Neural cell (in vitro differentiated cells): ENCODE measurements at regions not wholly inside any gene's neighbourhood (a gene's known extent, or its start where the extent isn't known, plus 50 kb on each side); places are given as distances from the start of the nearest gene placed in this dataset.

Experiments used
- H2AFZ ChIP-seq: fragments of 200-600, 300-800 bp; sonication (generic), shearing (Covaris generic); 2 replicates; pipeline ENCODE4 v1.6.0; 2014; ENCODE audit warnings: low read depth, mild to moderate bottlenecking, antibody characterized with exemption, low read length, moderate library complexity
- H3F3A ChIP-seq: fragments of 200-600 bp; shearing (Covaris generic); 2 replicates; pipeline ENCODE4 v1.6.1; 2016; ENCODE audit warnings: mild to moderate bottlenecking, moderate library complexity, mixed read lengths, antibody characterized with exemption, low read length; ENCODE audit not compliant: insufficient read depth, poor library complexity, severe bottlenecking
- H3K27ac ChIP-seq: fragments of 200-600, 300-800 bp; sonication (generic), shearing (Covaris generic); 2 replicates; pipeline ENCODE4 v1.5.1; 2014; ENCODE audit warnings: mild to moderate bottlenecking, low read length, moderate library complexity
- H3K27me3 ChIP-seq: fragments of 300-800, 200-600 bp; sonication (generic), shearing (Covaris generic); 2 replicates; pipeline ENCODE4 v1.6.0; 2014; ENCODE audit warnings: mild to moderate bottlenecking, low read depth, low read length, moderate library complexity; ENCODE audit not compliant: insufficient read depth
- H3K36me3 ChIP-seq: fragments of 300-800, 200-600 bp; sonication (generic), shearing (Covaris generic); 2 replicates; pipeline ENCODE4 v1.5.1; 2014; ENCODE audit warnings: mild to moderate bottlenecking, antibody characterized with exemption, low read length, moderate library complexity; ENCODE audit not compliant: insufficient read depth
- H3K4me2 ChIP-seq: fragments of 300-800, 200-600 bp; sonication (generic), shearing (Covaris generic); 2 replicates; pipeline ENCODE4 v1.6.0; 2014; ENCODE audit warnings: mild to moderate bottlenecking, low read length
- H3K4me3 ChIP-seq: fragments of 300-800, 200-600 bp; sonication (generic), shearing (Covaris generic); 2 replicates; pipeline ENCODE4 v1.5.1; 2014; ENCODE audit warnings: mild to moderate bottlenecking, low read length, moderate library complexity
- H3K79me2 ChIP-seq: fragments of 200-600 bp; shearing (Covaris generic); replicated peaks from 2 replicates; pipeline ENCODE4 v1.6.0; 2014; ENCODE audit warnings: mild to moderate bottlenecking, low read length, moderate library complexity; ENCODE audit not compliant: insufficient read depth
- H3K9ac ChIP-seq: fragments of 300-800, 200-600 bp; sonication (generic), shearing (Covaris generic); 2 replicates; pipeline ENCODE4 v1.6.1; 2016; ENCODE audit warnings: mild to moderate bottlenecking, low read length, mixed read lengths
- H3K9me2 ChIP-seq: fragments of 200-600 bp; shearing (Covaris generic); 2 replicates; pipeline ENCODE4 v1.6.1; 2016; ENCODE audit warnings: mild to moderate bottlenecking, low read length, mixed read lengths; ENCODE audit not compliant: insufficient read depth
- H3K9me3 ChIP-seq: fragments of 200-600, 300-800 bp; sonication (generic), shearing (Covaris generic); 2 replicates; pipeline ENCODE4 v1.6.1; 2016; ENCODE audit warnings: mild to moderate bottlenecking, mixed run types, low read length, moderate library complexity, mixed read lengths
- H4K20me1 ChIP-seq: fragments of 200-600 bp; shearing (Covaris generic); 2 replicates; pipeline ENCODE4 v1.6.1; 2016; ENCODE audit warnings: mild to moderate bottlenecking, mixed run types; ENCODE audit not compliant: insufficient read depth
- CTCF ChIP-seq: fragments of 450-650 bp; IDR thresholded peaks from 2 replicates; pipeline ENCODE4 v1.5.1; 2014; ENCODE audit warnings: antibody characterized with exemption, mild to moderate bottlenecking, moderate library complexity; ENCODE audit not compliant: poor library complexity, severe bottlenecking
- EP300 ChIP-seq: fragments of 450-650 bp; conservative IDR thresholded peaks from 2 replicates; pipeline ENCODE4 v1.6.1; 2014; ENCODE audit warnings: antibody characterized with exemption, mild to moderate bottlenecking, moderate library complexity; ENCODE audit not compliant: poor library complexity, severe bottlenecking
- EZH2 ChIP-seq: fragments of 200-600, 300-800 bp; shearing (Covaris generic), sonication (generic); IDR thresholded peaks from 2 replicates; pipeline ENCODE4 v1.6.1; 2014; ENCODE audit warnings: antibody characterized with exemption, low read length, borderline replicate concordance, mild to moderate bottlenecking; ENCODE audit not compliant: insufficient read depth, poor library complexity, severe bottlenecking
- MXI1 ChIP-seq: fragments of 450-650 bp; conservative IDR thresholded peaks from 2 replicates; pipeline ENCODE4 v1.6.1; 2014; ENCODE audit warnings: antibody characterized with exemption, mild to moderate bottlenecking; ENCODE audit not compliant: poor library complexity, severe bottlenecking
- POLR2AphosphoS5 ChIP-seq: IDR thresholded peaks from 2 replicates; pipeline ENCODE4 v1.6.1; 2012
- RAD21 ChIP-seq: fragments of 450-650 bp; conservative IDR thresholded peaks from 2 replicates; pipeline ENCODE4 v1.6.1; 2014; ENCODE audit warnings: antibody characterized with exemption, mild to moderate bottlenecking, moderate library complexity
- SMC3 ChIP-seq: fragments of 450-650 bp; conservative IDR thresholded peaks from 2 replicates; pipeline ENCODE4 v1.6.1; 2014; ENCODE audit warnings: antibody characterized with exemption, mild to moderate bottlenecking, moderate library complexity; ENCODE audit not compliant: poor library complexity
- TAF1 ChIP-seq: IDR thresholded peaks from 2 replicates; pipeline ENCODE4 v1.6.1; 2012; ENCODE audit warnings: low read depth
- TF ChIP-seq, protein P1 (sequence below): IDR thresholded peaks from 2 replicates; pipeline ENCODE4 v1.6.1; 2012; ENCODE audit warnings: borderline replicate concordance

DNA sequence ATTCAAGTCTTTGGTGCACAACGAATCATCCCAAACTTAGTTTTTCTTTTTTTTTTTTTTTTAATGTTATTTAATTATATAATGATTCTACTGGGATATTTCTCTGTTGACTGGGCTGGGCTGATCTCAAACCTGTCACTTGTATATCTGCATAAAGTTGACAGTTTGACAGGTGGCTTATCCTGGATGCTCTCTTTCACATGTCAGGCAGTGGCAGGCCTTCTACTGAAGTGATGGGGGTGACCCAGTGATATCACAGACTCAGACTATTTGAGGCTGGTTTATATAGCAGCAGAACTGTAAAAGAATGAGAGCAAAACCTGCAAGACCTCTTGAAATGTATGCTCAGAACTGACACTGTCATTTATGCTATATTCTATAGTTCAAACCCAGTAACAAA lies 1813.5 kb upstream of the CDH6 start:
- H3K27me3 ChIP-seq, result no peaks in the 10 kb centered on the region
- no peaks in the 10 kb centered on the region for H3K9me3 ChIP-seq
- no peaks in the 10 kb centered on the region for H3K79me2 ChIP-seq
- H4K20me1 ChIP-seq, result no peaks in the 10 kb centered on the region
- H3K9ac ChIP-seq, result no peak overlapping the region
- H3K4me3 ChIP-seq, result no peak overlapping the region
- H3K4me2 ChIP-seq, result no peak overlapping the region
- H3K27ac ChIP-seq, result no peak overlapping the region
- no peak overlapping the region for H2AFZ ChIP-seq
- H3F3A ChIP-seq, result no peaks in the 10 kb centered on the region
- no peaks in the 10 kb centered on the region for H3K36me3 ChIP-seq
- TF ChIP-seq POLR2AphosphoS5 (peak; percentile 65), TAF1 (no peak), EP300 (peak; percentile 89)
- no peaks in the 10 kb centered on the region for H3K9me2 ChIP-seq

- TF ChIP-seq CTCF (no peak), SMC3 (no peak), TAF1 (no peak)
- no peak overlapping the region for H2AFZ ChIP-seq
- H3K27ac ChIP-seq, result no peak overlapping the region
- no peaks in the 10 kb centered on the region for H3K27me3 ChIP-seq
- H3K9me2 ChIP-seq, result no peaks in the 10 kb centered on the region
- no peak overlapping the region for H3K4me3 ChIP-seq
- H4K20me1 ChIP-seq, result no peaks in the 10 kb centered on the region
- H3K36me3 ChIP-seq, result no peaks in the 10 kb centered on the region
- no peak overlapping the region for H3K4me2 ChIP-seq
- no peaks in the 10 kb centered on the region for H3K9me3 ChIP-seq
- no peak overlapping the region for H3K9ac ChIP-seq
- H3K79me2 ChIP-seq, result no peaks in the 10 kb centered on the region
- H3F3A ChIP-seq, result no peaks in the 10 kb centered on the region
Observed at GRCh38 chr5:29379619-29380018, 1813.9 kb upstream of the CDH6 start.

- Histone ChIP-seq H3K9ac (no peak overlapping the region), H2AFZ (no peak overlapping the region), H3K36me3 (no peaks in the 10 kb centered on the region), H3K27ac (no peak overlapping the region), H3K9me2 (no peaks in the 10 kb centered on the region), H3K27me3 (no peaks in the 10 kb centered on the region), H4K20me1 (no peaks in the 10 kb centered on the region), H3K4me3 (no peak overlapping the region), H3K79me2 (no peaks in the 10 kb centered on the region), H3K4me2 (no peak overlapping the region), H3K9me3 (no peaks in the 10 kb centered on the region), H3F3A (no peaks in the 10 kb centered on the region)
- TF ChIP-seq POLR2AphosphoS5 (no peak), TAF1 (no peak), SMC3 (no peak), EP300 (no peak), CTCF (no peak), EZH2 (no peak), MXI1 (no peak), RAD21 (no peak)
- TF ChIP-seq, protein P1, sequence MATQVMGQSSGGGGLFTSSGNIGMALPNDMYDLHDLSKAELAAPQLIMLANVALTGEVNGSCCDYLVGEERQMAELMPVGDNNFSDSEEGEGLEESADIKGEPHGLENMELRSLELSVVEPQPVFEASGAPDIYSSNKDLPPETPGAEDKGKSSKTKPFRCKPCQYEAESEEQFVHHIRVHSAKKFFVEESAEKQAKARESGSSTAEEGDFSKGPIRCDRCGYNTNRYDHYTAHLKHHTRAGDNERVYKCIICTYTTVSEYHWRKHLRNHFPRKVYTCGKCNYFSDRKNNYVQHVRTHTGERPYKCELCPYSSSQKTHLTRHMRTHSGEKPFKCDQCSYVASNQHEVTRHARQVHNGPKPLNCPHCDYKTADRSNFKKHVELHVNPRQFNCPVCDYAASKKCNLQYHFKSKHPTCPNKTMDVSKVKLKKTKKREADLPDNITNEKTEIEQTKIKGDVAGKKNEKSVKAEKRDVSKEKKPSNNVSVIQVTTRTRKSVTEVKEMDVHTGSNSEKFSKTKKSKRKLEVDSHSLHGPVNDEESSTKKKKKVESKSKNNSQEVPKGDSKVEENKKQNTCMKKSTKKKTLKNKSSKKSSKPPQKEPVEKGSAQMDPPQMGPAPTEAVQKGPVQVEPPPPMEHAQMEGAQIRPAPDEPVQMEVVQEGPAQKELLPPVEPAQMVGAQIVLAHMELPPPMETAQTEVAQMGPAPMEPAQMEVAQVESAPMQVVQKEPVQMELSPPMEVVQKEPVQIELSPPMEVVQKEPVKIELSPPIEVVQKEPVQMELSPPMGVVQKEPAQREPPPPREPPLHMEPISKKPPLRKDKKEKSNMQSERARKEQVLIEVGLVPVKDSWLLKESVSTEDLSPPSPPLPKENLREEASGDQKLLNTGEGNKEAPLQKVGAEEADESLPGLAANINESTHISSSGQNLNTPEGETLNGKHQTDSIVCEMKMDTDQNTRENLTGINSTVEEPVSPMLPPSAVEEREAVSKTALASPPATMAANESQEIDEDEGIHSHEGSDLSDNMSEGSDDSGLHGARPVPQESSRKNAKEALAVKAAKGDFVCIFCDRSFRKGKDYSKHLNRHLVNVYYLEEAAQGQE, result no peak
Observed at GRCh38 chr5:29378104-29378503, 1815.4 kb upstream of the CDH6 start.
